Liver (tissue), 8 donors: ENCODE measurements at regions not wholly inside any gene's neighbourhood (a gene's known extent, or its start where the extent isn't known, plus 50 kb on each side); places are given as distances from the start of the nearest gene placed in this dataset.

Experiments used
- DNase-seq: peaks from one replicate; pipeline ENCODE4 v3.0.0-alpha.2; 2017; ENCODE audit warnings: low spot score
- H3K27ac ChIP-seq, 2 donors: one replicate each; pipeline ENCODE4 v1.7.0; 2013; ENCODE audit warnings: inconsistent platforms in 2 of 2, low read length in 2 of 2, control low read depth in 1 of 2, low read depth in 1 of 2, mild to moderate bottlenecking in 1 of 2
- H3K27me3 ChIP-seq, 4 donors: one replicate each; pipeline versions ENCODE4 v1.6.1 to v1.7.0; 2013; ENCODE audit warnings: low read length in 3 of 4, inconsistent platforms in 1 of 4, mild to moderate bottlenecking in 1 of 4, moderate library complexity in 1 of 4; ENCODE audit not compliant: control insufficient read depth in 4 of 4, insufficient read depth in 4 of 4
- H3K36me3 ChIP-seq, 4 donors: one replicate each; pipeline versions ENCODE4 v1.6.1 to v1.7.0; 2013; ENCODE audit warnings: low read length in 3 of 4, mild to moderate bottlenecking in 3 of 4, low read depth in 1 of 4, moderate library complexity in 1 of 4; ENCODE audit not compliant: control insufficient read depth in 4 of 4, insufficient read depth in 3 of 4
- H3K4me1 ChIP-seq, 4 donors: one replicate each; pipeline versions ENCODE4 v1.6.1 to v1.7.0; 2013; ENCODE audit warnings: low read length in 3 of 4, mild to moderate bottlenecking in 3 of 4, moderate library complexity in 1 of 4; ENCODE audit not compliant: control insufficient read depth in 4 of 4, insufficient read depth in 4 of 4
- H3K4me3 ChIP-seq, 3 donors: one replicate each; pipeline versions ENCODE4 v1.6.1 to v1.7.0; 2013; ENCODE audit warnings: low read length in 3 of 3, control low read depth in 1 of 3, low read depth in 1 of 3, mild to moderate bottlenecking in 1 of 3
- H3K9ac ChIP-seq, 2 donors: one replicate each; pipeline ENCODE4 v1.7.0; 2013; ENCODE audit warnings: low read length in 2 of 2, mild to moderate bottlenecking in 2 of 2, moderate library complexity in 2 of 2, control low read depth in 1 of 2, low read depth in 1 of 2
- H3K9me3 ChIP-seq, 4 donors: one replicate each; pipeline versions ENCODE4 v1.6.1 to v1.7.0; 2013; ENCODE audit warnings: low read length in 3 of 4; ENCODE audit not compliant: control insufficient read depth in 4 of 4
- ATF3 ChIP-seq: IDR thresholded peaks from 2 replicates; pipeline ENCODE4 v1.6.1; 2016; ENCODE audit warnings: antibody characterized with exemption
- FOXA2 ChIP-seq: IDR thresholded peaks from 2 replicates; pipeline ENCODE4 v1.6.1; 2016; ENCODE audit warnings: antibody characterized with exemption
- HNF4G ChIP-seq: IDR thresholded peaks from 2 replicates; pipeline ENCODE4 v1.6.1; 2016; ENCODE audit warnings: antibody characterized with exemption
- JUND ChIP-seq, 2 donors: IDR thresholded peaks; 2 replicates each; pipeline ENCODE4 v1.6.1; 2016; ENCODE audit warnings: antibody characterized with exemption in 2 of 2
- MAX ChIP-seq: IDR thresholded peaks from 2 replicates; pipeline ENCODE4 v1.6.1; 2016; ENCODE audit warnings: antibody characterized with exemption
- NR2F2 ChIP-seq: IDR thresholded peaks from 2 replicates; pipeline ENCODE4 v1.6.1; 2016; ENCODE audit warnings: antibody characterized with exemption
- SP1 ChIP-seq: IDR thresholded peaks from 2 replicates; pipeline ENCODE4 v1.6.1; 2018; ENCODE audit warnings: antibody characterized with exemption, mild to moderate bottlenecking
- TAF1 ChIP-seq: conservative IDR thresholded peaks from 2 replicates; pipeline ENCODE4 v1.6.1; 2016; ENCODE audit warnings: antibody characterized with exemption, mild to moderate bottlenecking
- YY1 ChIP-seq: IDR thresholded peaks from 2 replicates; pipeline ENCODE4 v1.6.1; 2016; ENCODE audit warnings: antibody characterized with exemption, mild to moderate bottlenecking
- WGBS: extraction: QIAGEN DNeasy Blood & Tissue Kit; methylation state at CpG from one replicate; pipeline ENCODE4 v1.1.7; 2013; 5-methylcytosine and 5-hydroxymethylcytosine counted together
- TF ChIP-seq, protein P1 (sequence below): IDR thresholded peaks from 2 replicates; pipeline ENCODE4 v1.6.1; 2016; ENCODE audit warnings: antibody characterized with exemption, mild to moderate bottlenecking
- TF ChIP-seq, protein P2 (sequence below): IDR thresholded peaks from 2 replicates; pipeline ENCODE4 v1.6.1; 2016; ENCODE audit warnings: antibody characterized with exemption
- TF ChIP-seq, protein P3 (sequence below): fragments of 150-350 bp; IDR thresholded peaks from 2 replicates; pipeline ENCODE4 v1.5.1; 2017; ENCODE audit warnings: improper control_type of control experiment, low read depth, low read length; ENCODE audit not compliant: missing input control
- donor health status: healthy.
- donor health status: healthy.
- donor health status: healthy.
- donor health status: healthy.
- donor health status: healthy.

DNA sequence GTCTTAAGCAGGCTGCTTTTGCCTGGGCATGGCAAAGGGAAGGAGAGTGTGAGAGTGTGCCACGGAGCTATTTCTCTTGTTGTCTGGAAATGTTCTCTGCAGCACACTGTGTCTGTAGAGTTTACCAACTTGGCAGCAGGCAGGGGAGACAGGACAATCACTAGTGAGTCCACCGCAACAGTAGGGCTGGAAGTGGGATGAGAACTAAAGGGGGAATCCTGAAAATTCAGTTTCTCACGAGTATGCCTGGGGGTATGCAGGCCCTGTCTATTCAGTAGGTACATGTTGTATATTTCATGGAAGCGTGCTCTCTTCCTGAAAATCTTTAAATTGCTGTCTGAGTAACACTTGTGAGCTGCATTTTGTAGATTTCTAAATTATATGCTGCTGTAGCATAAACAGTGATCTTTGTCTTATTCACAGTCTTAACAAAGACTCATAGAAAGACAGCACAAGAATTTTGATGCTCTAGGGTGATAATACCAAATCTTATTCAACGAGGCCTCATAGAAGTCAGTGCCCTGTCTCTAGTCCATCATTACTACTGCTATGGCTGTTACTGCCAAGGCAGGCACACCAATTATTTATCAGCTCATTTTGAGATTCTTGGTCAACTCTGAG is 200.4 kb upstream of the LEF1 start:
- Histone ChIP-seq H3K9ac (no peak overlapping the region), H3K4me1 (no peaks in the 10 kb centered on the region), H3K27ac (no peak overlapping the region), H3K9me3 (no peaks in the 10 kb centered on the region), H3K36me3 (no peaks in the 10 kb centered on the region), H3K27me3 (peaks cover 0 to 4% (median 2%) of the 10 kb centered on the region in 4 donors), H3K4me3 (no peak overlapping the region)
- no peak for DNase-seq
- TF ChIP-seq, protein P1, sequence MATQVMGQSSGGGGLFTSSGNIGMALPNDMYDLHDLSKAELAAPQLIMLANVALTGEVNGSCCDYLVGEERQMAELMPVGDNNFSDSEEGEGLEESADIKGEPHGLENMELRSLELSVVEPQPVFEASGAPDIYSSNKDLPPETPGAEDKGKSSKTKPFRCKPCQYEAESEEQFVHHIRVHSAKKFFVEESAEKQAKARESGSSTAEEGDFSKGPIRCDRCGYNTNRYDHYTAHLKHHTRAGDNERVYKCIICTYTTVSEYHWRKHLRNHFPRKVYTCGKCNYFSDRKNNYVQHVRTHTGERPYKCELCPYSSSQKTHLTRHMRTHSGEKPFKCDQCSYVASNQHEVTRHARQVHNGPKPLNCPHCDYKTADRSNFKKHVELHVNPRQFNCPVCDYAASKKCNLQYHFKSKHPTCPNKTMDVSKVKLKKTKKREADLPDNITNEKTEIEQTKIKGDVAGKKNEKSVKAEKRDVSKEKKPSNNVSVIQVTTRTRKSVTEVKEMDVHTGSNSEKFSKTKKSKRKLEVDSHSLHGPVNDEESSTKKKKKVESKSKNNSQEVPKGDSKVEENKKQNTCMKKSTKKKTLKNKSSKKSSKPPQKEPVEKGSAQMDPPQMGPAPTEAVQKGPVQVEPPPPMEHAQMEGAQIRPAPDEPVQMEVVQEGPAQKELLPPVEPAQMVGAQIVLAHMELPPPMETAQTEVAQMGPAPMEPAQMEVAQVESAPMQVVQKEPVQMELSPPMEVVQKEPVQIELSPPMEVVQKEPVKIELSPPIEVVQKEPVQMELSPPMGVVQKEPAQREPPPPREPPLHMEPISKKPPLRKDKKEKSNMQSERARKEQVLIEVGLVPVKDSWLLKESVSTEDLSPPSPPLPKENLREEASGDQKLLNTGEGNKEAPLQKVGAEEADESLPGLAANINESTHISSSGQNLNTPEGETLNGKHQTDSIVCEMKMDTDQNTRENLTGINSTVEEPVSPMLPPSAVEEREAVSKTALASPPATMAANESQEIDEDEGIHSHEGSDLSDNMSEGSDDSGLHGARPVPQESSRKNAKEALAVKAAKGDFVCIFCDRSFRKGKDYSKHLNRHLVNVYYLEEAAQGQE, result no peak
- TF ChIP-seq JUND (IDR thresholded peaks at IDR 0.05), result no peak
- TF ChIP-seq SP1, result no peak
- TF ChIP-seq, protein P2, sequence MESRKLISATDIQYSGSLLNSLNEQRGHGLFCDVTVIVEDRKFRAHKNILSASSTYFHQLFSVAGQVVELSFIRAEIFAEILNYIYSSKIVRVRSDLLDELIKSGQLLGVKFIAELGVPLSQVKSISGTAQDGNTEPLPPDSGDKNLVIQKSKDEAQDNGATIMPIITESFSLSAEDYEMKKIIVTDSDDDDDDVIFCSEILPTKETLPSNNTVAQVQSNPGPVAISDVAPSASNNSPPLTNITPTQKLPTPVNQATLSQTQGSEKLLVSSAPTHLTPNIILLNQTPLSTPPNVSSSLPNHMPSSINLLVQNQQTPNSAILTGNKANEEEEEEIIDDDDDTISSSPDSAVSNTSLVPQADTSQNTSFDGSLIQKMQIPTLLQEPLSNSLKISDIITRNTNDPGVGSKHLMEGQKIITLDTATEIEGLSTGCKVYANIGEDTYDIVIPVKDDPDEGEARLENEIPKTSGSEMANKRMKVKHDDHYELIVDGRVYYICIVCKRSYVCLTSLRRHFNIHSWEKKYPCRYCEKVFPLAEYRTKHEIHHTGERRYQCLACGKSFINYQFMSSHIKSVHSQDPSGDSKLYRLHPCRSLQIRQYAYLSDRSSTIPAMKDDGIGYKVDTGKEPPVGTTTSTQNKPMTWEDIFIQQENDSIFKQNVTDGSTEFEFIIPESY, result no peak
- TF ChIP-seq, protein P3, sequence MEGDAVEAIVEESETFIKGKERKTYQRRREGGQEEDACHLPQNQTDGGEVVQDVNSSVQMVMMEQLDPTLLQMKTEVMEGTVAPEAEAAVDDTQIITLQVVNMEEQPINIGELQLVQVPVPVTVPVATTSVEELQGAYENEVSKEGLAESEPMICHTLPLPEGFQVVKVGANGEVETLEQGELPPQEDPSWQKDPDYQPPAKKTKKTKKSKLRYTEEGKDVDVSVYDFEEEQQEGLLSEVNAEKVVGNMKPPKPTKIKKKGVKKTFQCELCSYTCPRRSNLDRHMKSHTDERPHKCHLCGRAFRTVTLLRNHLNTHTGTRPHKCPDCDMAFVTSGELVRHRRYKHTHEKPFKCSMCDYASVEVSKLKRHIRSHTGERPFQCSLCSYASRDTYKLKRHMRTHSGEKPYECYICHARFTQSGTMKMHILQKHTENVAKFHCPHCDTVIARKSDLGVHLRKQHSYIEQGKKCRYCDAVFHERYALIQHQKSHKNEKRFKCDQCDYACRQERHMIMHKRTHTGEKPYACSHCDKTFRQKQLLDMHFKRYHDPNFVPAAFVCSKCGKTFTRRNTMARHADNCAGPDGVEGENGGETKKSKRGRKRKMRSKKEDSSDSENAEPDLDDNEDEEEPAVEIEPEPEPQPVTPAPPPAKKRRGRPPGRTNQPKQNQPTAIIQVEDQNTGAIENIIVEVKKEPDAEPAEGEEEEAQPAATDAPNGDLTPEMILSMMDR, result no peak
- no peak for TF ChIP-seq ATF3
- TF ChIP-seq FOXA2, result no peak
- no peak for TF ChIP-seq MAX
- TF ChIP-seq TAF1, result no peak
- no peak for TF ChIP-seq YY1
- TF ChIP-seq HNF4G, result no peak
- no peak for TF ChIP-seq NR2F2
- 73% methylated on average over 5 of the region's 5 CpGs for WGBS

DNA sequence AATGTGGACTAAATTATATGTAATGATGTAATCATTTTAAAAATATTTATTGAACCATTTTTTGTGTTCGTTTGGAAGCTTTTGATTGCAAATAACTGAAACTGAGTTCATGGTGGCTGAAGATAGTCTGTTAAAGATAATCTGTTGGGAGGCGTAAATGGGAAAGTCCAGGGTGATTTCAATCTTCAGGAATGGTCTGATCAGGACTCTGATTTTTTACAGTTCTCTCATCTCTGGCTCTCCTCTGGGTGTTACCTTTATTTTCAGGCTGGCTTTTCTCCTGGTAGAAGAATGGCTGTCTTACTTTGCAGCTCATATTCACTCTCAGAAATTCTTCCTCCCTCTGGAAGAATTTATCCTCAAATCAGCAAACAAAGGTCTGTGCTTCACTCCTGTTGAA is 199.0 kb upstream of the LEF1 start:
- Histone ChIP-seq H3K9me3 (no peaks in the 10 kb centered on the region), H3K27me3 (peaks cover 0 to 4% (median 2%) of the 10 kb centered on the region in 4 donors), H3K9ac (no peak overlapping the region), H3K27ac (no peak overlapping the region), H3K4me1 (no peaks in the 10 kb centered on the region), H3K36me3 (no peaks in the 10 kb centered on the region), H3K4me3 (no peak overlapping the region)
- 61% methylated on average over 2 of the region's 2 CpGs for WGBS
- TF ChIP-seq HNF4G (no peak), SP1 (no peak), NR2F2 (no peak), TAF1 (no peak)
- TF ChIP-seq, protein P2, result no peak
- no peak for DNase-seq
